ENCODE measurements at regions not wholly inside any gene's neighbourhood (a gene's known extent, or its start where the extent isn't known, plus 50 kb on each side); places are given as distances from the start of the nearest gene placed in this dataset.
"Not testable (repeated sequence)": the region's sequence is repeated elsewhere in the genome, so short reads cannot be mapped to it uniquely, and the experiment has no call there.

DNA sequence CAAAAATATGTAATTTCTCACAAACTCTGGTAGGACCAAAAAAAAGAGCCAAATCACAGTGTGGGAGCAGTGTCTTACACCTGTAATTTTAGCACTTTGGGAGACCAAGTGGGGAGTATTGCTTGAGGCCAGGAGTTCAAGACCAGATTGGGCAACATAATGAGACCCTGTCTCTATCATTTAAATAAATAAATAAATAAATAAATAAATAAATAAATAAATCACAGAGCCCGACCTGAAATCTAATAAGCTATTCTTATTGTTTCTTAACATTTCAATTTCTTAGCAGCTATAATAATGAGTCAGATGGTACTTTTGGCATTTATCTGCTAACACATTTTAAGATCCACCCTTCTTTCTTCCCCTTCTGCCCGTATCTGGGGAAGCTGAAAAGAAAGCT is 1229.6 kb downstream of the SUCLG1 start:
- DNase-seq, result no peak

- DNase-seq, result no peak
These were observed 1234.4 kb downstream of the SUCLG1 start for GRCh38 chr2:83224591-83225200.

- DNase-seq, result no peak
These were observed 1237.8 kb downstream of the SUCLG1 start for GRCh38 chr2:83221258-83221657.

- DNase-seq, result no peak
These were observed 1241.2 kb downstream of the SUCLG1 start for GRCh38 chr2:83217854-83218253.

- DNase-seq, result no peak
These were observed 1262.9 kb downstream of the SUCLG1 start for GRCh38 chr2:83196225-83196624.

- no peak for DNase-seq
These were observed 1267.8 kb downstream of the SUCLG1 start for GRCh38 chr2:83191316-83191715.

- DNase-seq, result no peak
These were observed 1272.8 kb downstream of the SUCLG1 start for GRCh38 chr2:83186105-83186760.

DNA sequence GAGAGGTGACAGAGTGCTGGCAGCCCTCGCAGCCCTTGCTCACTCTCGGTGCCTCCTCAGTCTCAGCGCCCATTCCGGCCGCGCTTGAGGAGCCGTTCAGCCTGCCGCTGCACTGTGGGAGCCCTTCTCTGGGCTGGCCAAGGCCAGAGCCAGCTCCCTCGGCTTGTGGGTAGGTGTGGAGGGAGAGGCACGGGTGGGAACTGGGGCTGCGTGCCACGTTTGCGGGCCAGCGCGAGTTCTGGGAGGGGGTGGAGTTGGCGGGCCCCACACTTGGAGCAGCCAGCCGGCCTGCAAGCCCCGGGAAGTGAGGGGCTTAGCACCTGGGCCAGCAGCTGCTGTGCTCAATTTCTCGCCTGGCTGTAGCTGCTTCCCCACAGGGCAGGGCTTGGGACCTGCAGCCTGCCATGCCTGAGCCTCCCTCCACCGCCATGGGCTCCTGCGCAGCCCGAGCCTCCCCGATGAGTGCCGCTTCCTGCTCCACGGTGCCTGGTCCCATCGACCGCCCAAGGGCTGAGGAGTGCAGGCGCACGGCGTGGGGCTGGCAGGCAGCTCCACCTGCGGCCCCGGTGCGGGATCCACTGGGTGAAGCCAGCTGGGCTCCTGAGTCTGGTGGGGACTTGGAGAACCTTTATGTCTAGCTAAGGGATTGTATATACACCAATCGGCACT is 1278.1 kb downstream of the SUCLG1 start:
- DNase-seq, result not testable (repeated sequence)

- no peak for DNase-seq
These were observed 1282.5 kb downstream of the SUCLG1 start for GRCh38 chr2:83176539-83176938.

DNA sequence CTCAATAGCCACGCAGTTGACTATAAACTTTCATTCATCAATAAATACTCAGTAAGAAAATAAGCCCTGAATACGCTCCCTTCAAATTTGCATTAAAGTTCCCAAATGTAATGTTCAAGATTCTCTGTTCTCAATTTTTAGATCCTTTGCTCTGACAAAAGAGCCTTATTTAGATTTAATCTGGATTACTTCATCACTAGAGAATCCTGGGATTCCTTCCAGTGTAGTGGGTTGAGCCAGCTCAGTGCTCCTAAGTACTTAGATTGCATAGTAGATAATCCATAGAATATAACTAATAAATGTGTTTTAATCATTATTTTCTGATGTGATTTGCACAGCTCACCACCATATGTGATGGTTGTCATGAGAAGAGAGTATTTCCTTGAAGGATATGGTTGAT is 1286.2 kb downstream of the SUCLG1 start:
- DNase-seq, result no peak

GRCh38 chr2:83168377-83168776 is 1290.7 kb downstream of the SUCLG1 start:
- no peak for DNase-seq

DNA sequence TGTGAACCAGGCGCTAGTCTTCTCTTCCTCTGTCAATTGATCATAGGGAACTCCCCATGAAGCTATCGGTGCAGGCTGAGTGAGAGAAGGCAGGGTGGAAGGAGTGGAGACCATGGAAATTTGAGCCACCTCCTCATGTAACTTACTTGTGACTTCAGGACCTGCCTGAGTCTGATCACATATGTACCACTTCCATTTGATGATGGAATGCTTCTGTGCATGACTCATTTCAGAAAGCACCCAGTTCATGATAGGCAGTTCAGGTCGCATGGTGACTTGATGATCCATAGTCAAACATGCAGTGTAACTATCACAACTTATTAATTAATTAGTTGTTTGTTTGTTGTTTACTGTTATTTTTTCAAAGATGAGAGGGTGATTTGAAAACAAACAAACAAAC is 1296.7 kb downstream of the SUCLG1 start:
- DNase-seq, result no peak

- no peak for DNase-seq
These were observed 1298.5 kb downstream of the SUCLG1 start for GRCh38 chr2:83160571-83160970.

GRCh38 chr2:83155826-83156225 is 1303.3 kb downstream of the SUCLG1 start:
- DNase-seq, result no peak

DNA sequence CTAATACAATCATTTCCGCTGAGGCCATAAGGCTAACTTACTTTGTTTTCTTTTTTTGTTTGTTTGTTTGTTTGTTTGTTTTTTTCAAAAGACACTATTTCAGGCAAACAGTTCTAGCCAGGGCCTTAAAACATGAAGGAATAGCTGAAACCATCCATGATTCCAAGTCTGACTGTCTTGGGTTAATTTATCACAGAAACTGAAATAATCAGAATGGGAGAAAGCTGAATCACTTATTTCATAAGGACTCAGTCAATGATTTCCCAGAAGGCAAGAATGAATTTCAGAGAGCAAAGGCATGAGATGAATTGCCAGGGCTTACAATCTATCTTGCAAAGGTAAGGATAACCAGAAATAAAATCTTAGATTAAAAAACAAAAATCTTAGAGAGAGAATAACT is 1315.1 kb downstream of the SUCLG1 start:
- DNase-seq, result no peak

DNA sequence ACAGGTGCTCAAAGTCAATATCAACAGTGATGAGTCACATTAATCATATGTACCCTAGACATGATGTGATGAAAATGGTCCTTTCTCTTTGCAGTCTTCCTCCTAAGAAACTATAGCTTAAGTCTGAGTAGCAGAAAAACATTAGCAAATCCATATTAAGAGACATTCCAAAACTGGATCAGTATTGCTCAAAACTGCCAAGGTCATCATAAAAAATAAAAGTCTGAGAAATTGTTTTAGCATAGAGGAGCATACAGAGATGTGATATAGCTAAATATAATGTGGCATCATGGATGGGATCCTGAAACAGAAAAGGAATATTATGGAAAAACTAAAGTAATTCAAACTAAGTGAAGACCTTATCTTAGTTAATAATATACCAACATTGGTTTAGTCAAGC is 1316.1 kb downstream of the SUCLG1 start:
- no peak for DNase-seq

DNA sequence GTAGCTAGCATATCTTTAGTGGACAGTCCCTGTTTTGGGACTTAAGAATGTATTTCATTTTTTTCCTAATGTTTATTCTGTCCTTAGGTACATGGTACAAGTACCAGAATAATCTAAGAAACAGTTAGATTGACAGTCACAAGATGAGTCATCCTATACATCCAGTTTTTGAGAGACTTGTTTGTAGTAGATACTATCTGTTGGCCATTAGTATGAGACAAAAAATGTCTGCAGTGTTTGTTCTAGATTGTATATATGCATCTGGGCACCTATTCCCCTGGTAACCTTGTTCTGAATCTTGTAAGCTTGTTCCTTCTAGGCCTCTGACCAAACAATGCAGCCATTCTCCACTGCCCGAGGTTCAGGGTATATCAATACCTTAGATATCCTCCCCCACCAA is 1343.5 kb downstream of the SUCLG1 start:
- DNase-seq, result no peak

GRCh38 chr2:83115155-83115554 is 1343.9 kb downstream of the SUCLG1 start:
- DNase-seq, result no peak

DNA sequence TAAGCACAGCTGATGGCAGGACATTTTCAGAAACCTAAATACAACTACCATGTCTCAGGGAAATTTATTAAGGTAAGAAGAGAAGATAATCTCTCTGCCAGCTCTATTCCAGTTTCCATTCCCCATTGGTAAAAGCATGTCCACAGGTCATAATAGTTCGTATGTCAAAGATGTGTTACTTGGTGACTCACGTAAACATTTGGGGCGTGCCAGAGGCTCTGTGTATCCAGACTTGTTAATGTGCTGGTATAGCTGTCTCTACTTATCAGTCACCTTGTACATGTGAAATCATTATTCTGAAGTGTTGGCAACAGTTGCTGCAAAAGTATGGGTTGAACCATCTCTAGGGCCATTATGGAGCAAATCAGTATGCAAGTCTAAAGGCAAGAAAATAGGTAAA is 1345.1 kb downstream of the SUCLG1 start:
- no peak for DNase-seq

DNA sequence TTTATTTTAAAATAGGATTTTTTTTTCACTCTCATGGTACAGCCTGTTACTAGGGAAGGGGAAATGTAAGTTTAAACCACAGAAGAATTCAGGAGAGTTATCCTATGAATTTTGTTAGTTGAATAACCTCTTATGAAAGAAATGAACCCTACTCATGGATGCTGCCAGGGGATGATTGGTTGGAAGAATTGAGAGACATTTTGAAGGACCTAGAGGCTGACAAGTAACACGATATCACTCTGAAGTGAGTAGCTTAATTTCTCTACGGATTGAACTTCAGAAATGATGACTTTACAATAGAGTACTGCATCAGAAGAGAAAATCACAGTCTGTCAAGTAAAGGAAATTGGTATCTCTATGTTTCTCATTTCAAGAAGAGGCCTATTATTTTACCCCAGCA is 1346.2 kb downstream of the SUCLG1 start:
- DNase-seq, result no peak

DNA sequence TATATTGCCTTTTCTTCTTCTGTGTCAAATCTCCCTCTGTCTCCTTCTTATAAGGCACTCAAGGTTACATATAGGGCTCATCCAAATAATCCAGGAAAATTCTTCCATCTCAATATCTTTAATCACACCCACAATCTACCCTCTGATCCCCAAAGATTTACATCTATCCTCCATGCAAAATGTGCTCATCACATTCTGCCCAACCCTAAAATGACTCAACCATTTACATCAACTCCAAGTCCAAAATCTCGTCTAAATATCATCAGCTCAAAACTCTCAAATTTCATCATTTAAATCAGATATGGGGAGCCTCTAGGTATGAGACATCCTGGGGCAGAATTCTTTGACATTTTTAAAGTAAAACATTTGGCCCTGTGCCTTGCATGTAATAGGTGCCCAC is 1349.8 kb downstream of the SUCLG1 start:
- DNase-seq, result no peak

- no peak for DNase-seq
These were observed 1352.2 kb downstream of the SUCLG1 start for GRCh38 chr2:83106853-83107252.

DNA sequence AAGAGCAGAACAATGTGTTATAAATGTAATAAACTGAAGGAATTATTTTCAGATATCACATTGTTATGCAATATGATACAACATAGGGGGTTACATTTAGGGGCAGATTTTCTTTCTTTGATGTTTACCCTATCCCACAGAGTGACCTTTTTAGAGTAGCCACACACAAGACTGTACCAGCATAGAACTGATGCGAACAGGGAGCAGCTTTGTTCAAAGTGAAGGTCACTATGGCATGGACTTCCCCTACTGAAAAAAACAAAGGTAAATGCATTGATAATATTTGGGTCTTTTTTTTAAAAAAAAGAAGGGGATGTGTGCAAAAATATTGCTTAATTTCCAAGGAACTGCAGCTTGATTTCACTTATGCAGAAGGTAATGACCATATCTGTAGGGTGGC is 1354.9 kb downstream of the SUCLG1 start:
- DNase-seq, result no peak

DNA sequence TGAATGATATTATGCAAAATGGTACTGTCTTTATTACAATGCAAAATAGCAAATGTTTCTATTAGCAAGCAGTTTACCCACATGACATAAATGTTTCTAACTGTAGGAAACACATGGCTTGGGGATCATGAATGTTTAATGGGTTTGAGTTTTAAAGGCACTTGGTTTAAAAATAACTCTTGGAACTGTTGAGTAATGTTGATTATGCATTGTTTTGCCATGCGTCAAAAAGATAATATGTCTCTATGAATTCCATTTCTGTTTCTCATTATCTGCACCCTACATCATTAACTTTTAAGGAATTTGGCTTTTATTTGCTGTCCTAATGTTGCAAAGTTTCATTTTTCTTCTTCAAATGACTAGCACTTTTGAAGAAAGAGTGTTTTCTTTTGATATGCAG is 1355.5 kb downstream of the SUCLG1 start:
- no peak for DNase-seq

DNA sequence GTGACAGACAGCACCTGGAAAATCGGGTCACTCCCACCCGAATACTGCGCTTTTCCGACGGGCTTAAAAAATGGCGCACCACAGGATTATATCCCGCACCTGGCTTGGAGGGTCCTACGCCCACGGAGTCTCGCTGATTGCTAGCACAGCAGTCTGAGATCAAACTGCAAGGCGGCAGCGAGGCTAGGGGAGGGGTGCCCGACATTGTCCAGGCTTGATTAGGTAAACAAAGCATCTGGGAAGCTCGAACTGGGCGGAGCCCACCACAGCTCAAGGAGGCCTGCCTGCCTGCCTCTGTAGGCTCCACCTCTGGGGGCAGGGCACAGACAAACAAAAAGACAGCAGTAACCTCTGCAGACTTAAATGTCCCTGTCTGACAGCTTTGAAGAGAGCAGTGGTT is 1370.0 kb downstream of the SUCLG1 start:
- DNase-seq, result not testable (repeated sequence)

All from 8988T (cell line).